Sigmoid colon (tissue), 4 donors: ENCODE measurements at regions not wholly inside any gene's neighbourhood (a gene's known extent, or its start where the extent isn't known, plus 50 kb on each side); places are given as distances from the start of the nearest gene placed in this dataset.

Experiments used
- EP300 ChIP-seq, 4 donors: sonication (generic); formaldehyde crosslinking; IDR thresholded peaks; one replicate each; pipeline ENCODE4 v1.6.1; 2017; ENCODE audit warnings: antibody characterized with exemption in 4 of 4
- POLR2A ChIP-seq, 2 donors: fragments of 450-650 bp; IDR thresholded peaks; one replicate each; pipeline ENCODE4 v1.6.1; 2016; ENCODE audit warnings: antibody characterized with exemption in 2 of 2, mild to moderate bottlenecking in 2 of 2, moderate library complexity in 2 of 2
- POLR2AphosphoS5 ChIP-seq, 4 donors: sonication (generic); formaldehyde crosslinking; IDR thresholded peaks; one replicate each; pipeline ENCODE4 v1.6.1; 2017; ENCODE audit warnings: antibody characterized with exemption in 4 of 4
- TF ChIP-seq, protein P1 (sequence below), 4 experiments: fragments of 450-650 bp in 3 of 4; fragments of 200-600 bp in 1 of 4; IDR thresholded peaks; one replicate each; pipeline ENCODE4 v1.5.1; 2016 to 2019; ENCODE audit warnings: antibody characterized with exemption in 4 of 4, mild to moderate bottlenecking in 3 of 4, moderate library complexity in 2 of 4

- TF ChIP-seq, protein P1, sequence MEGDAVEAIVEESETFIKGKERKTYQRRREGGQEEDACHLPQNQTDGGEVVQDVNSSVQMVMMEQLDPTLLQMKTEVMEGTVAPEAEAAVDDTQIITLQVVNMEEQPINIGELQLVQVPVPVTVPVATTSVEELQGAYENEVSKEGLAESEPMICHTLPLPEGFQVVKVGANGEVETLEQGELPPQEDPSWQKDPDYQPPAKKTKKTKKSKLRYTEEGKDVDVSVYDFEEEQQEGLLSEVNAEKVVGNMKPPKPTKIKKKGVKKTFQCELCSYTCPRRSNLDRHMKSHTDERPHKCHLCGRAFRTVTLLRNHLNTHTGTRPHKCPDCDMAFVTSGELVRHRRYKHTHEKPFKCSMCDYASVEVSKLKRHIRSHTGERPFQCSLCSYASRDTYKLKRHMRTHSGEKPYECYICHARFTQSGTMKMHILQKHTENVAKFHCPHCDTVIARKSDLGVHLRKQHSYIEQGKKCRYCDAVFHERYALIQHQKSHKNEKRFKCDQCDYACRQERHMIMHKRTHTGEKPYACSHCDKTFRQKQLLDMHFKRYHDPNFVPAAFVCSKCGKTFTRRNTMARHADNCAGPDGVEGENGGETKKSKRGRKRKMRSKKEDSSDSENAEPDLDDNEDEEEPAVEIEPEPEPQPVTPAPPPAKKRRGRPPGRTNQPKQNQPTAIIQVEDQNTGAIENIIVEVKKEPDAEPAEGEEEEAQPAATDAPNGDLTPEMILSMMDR (IDR thresholded peaks at IDR 0.05), result no peak
- no peak for TF ChIP-seq POLR2AphosphoS5 (IDR thresholded peaks at IDR 0.05)
- TF ChIP-seq POLR2A (IDR thresholded peaks at IDR 0.05), result no peak
- TF ChIP-seq EP300 (IDR thresholded peaks at IDR 0.05), result no peak
These were observed 361.5 kb upstream of the AJAP1 start for GRCh38 chr1:4292861-4293260.
